ENCODE measurements at regions not wholly inside any gene's neighbourhood (a gene's known extent, or its start where the extent isn't known, plus 50 kb on each side); places are given as distances from the start of the nearest gene placed in this dataset.

GRCh38 chr5:89580976-89581375, 698.0 kb upstream of the MEF2C start:
- TF ChIP-seq CTCF (IDR thresholded peaks at IDR 0.05) (no peak), REST (IDR thresholded peaks at IDR 0.05; ENCODE audit: insufficient read depth in 1 of 2, low read depth in 2 of 2, low read length in 1 of 2) (no peak), SIN3A (IDR thresholded peaks at IDR 0.05; ENCODE audit: borderline replicate concordance, insufficient read depth, low read depth, low read length) (no peak)
